GM18520 (cell line): ENCODE measurements at regions not wholly inside any gene's neighbourhood (a gene's known extent, or its start where the extent isn't known, plus 50 kb on each side); places are given as distances from the start of the nearest gene placed in this dataset.
A peak's percentile ranks its signal among the peaks of the same experiment; 100 is the strongest.

Source experiments
- ATAC-seq: cut with Tn5 transposase; IDR thresholded peaks from one replicate; pipeline ENCODE4 v1.9.1; 2021; ENCODE audit not compliant: unreplicated experiment

DNA sequence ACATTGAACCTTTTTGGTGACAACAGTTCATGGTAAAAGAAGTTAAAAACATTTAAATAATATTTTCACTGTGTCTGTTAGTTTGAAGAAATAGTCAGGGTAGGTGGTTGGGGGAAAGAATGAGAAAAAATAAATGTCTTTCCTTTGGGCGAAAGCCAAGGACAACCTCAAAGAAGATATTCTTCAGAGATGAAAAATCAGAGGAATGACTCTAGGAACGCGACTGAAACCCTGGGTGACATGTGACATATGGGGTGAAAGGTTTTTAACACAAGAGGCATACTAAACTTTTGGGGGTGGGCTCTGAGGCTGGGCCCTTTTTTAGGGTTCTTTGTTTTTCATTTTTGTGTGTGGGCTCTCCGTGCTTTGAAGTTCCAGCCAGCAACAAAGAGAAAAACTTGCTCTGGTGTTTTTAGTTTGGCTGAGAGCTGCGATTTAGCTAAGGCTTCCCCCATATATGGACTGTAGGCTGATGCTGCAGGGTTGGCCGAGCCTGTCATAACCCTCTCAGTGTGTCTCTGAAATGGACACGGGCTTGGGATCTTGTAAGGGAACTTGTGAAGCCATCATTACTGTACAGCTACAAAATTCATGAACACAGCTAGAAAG lies 610.1 kb upstream of the ARID1B start:
- ATAC-seq = no peak

DNA sequence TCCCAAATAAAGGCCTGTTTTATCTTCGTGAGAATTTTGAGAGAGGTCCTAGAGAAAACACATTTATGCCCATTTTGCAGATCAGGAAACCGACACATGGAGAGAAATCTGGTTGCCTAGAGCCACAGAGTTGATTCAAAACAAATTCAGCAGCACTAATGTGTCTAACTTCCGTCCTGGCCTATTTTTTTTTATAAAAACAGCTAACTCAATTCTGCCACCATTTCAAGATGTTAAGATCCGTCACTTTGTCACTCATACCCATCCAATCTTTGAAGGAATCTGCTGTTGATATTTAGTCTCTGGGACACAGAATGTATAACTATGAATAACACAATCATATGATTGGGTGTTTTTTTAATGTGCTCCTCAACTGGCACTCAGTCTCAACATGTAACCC lies 611.1 kb upstream of the ARID1B start:
- no peak for ATAC-seq

DNA sequence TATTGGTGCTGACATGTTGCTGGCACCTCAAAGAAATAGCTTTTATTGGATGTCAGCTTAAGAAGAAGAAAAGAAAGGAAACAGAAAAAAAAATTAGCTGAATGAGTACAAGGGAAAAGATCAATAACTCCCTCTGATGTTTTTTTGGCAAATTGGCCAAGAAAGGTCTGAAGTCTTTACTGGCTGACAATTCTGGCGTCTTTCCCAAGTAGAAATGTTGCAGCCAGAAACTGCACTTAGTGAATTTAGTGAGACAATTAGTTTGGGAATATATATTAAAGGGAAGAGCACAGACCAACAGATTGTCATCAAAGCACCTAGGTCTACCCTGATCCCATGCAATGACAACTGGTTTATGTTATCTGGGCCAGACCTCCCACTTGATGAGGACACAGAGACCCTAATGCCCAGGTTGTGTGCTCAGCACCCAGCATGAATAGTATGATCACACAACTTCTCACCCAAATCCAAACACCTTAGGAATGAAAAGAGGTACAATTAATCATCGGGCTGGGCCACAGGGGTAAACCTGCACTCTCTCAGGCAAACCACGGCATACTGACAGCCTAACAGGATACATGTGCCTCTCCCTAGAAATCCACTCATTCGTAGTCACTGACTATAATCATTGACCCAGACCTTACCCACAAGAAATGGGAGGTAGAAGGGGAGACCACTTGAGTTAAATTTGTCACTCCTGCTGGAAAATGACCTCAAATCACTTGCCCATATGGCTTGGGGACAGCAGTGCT lies 612.3 kb upstream of the ARID1B start:
- no peak for ATAC-seq

DNA sequence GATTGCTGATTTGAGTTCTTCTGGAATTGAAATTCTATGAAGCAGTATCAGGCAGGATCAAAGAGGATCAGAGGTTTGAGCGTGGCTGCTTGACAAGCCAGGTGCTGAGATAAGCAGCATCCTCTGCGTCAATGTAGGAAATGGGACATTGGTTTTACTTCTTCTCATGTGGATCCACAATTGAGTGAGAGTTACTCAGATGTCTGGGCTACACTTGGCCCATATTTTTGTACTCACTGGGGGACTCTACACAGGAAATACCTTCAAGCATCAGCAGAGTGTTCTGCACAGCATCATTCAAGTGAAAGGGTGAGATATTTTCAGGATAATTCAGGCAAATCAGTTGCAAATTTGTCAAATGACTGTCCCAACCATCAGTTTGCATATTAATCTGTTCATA lies 613.9 kb upstream of the ARID1B start:
- no peak for ATAC-seq

DNA sequence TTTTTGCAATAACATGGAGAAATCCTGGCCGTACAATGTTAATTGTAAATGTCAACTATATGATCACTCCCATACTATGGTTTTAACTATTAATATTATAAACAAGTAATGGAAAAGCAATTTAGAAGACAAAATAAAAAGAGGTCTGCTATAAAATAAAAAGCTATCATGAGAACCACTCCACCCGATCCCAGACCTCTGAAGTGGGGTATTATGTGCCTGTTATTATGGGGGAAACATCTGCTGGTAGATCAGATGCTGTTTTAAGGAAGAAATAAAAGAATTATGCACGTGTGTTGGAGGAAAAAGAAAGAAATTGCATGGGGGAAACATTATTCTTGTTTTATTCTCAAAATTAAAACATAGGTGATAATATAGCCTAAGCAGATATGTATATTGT lies 615.7 kb upstream of the ARID1B start:
- no peak for ATAC-seq

DNA sequence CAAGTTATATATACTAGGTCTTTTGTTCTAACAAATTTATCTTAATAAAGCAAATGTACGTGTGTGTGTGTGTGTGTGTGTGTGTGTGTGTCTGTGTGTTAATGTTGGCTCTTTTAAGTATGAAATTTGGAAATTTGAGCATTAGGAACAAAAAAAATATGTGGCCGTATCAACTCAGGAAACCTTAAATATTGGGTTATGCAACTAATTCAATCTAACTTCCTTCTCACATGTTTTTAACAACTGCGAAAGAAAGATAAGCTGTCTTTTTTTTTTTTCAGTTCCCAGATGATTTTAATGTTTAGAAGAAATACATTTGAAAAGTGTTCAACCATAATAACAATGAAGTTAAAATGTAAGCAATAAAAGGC lies 616.4 kb upstream of the ARID1B start:
- no peak for ATAC-seq

DNA sequence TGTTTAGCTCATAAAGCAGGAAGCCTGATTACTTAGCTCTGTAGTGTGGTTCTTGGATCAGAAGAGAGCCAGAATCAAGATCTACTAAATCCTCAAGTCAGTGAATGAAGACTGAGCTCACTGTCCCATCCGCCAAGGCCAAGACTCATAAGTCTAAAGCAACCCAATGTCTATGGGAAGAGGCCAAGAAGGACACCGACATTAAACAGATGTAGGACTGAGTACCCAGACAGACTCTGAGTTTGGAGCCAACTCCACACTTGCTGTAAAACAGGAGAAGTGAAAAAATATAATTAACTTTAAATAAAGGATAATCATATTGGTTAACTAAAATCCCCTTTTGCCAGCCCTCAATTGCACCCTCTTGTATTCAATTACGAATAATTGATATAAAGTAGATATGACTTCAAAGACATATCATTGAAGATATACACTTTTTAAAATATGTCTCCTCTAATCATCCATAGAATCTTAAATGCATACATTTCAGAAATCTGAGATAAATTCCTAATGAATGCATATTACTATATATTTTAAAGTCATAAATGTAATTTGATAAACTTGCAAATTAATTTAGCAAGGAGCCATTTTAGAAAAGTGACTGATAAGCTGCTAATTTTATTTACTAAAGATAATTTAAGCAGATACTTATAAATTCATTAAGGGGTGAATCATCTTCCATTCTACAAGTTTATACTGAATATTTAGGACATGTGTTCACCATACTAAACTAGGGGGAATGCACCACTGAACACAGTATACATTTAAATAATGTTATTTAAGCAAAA lies 617.0 kb upstream of the ARID1B start:
- no peak for ATAC-seq

DNA sequence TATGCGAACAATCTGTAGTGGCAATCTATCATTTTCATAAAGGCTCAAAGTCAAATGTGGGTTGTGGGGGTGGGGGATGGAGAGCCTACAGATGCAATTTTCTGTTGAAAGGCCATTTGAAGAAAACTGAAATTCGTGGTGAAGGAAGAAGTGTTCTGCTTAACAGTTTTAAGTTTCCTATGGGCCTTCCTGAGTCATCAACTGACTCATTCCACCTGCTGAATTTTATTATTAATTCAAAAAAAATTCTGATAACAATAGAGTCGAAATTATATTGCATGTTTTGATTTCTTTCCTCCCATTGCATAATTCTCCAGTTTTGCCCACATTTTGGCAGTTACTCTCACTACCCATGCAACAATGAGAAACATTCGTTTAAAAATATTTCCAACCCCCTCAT lies 622.3 kb upstream of the ARID1B start:
- no peak for ATAC-seq

DNA sequence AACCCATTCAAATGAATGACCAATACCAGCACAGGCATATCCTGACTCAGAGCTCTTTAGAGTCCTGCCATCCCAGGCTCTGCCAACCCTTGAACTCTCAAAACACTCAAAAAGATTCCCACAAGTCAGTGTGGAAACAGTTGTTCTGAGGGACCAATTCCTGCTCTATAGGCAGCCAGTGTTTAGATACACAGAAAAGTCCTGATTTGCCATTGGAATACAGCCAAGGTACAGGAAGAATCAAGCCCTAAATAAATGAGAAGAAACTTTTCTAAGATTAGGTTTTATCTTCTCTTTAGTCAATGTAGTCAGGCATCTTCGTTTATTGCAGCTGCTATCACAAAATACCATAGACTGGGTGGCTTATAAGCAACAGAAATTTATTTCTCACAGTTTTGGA lies 626.8 kb upstream of the ARID1B start:
- no peak for ATAC-seq

DNA sequence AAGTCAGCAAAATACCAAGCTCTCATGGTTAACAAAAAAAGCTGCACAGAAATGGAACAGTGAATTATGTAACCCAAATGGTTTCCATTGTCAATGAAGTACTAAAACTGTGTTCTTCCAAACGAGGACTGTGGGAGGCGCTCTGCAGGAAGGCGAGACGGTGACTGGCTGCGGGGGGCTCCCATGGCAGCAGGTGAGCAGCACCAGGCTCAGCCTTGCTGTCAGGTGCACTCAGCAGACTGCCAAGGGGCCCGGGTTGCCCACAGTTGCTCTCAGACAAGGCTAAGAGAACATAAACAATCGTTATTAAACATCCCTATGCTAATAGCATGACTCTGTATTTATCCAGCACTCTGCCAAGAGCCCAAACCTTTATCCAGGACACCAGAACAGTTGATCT lies 630.3 kb upstream of the ARID1B start:
- no peak for ATAC-seq

DNA sequence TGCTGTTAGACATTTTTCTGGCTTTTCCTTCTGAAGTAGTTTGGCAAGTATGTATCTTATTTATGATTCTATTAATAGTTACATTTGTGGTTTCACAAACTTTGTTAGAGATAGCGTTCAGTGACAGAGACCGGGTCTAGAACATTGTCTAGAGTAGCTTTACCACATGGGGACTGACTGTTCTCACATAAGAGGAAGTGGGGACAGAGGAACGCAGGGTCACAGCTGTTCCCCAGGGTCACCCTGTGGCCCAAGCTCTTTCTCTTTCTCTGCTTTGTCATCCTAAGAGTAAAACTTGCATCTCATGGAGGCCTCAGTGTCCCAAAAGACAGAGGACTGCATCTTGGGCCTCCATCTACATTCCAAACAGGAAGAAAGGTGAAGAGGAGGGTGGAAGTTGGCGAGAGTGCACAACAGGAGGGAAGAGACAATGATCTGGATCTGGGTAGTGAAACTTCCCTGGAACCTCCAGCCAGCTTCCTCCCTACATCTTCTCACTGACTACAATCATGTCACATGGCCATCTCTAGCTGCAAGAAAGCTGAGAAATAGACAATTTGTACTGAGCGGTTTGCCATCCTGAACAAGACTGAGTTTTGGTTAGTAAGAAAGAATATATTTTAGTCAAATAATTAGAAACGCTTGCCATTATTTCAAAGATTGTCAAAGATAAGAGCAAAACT lies 645.8 kb upstream of the ARID1B start:
- peak; percentile 96 for ATAC-seq

DNA sequence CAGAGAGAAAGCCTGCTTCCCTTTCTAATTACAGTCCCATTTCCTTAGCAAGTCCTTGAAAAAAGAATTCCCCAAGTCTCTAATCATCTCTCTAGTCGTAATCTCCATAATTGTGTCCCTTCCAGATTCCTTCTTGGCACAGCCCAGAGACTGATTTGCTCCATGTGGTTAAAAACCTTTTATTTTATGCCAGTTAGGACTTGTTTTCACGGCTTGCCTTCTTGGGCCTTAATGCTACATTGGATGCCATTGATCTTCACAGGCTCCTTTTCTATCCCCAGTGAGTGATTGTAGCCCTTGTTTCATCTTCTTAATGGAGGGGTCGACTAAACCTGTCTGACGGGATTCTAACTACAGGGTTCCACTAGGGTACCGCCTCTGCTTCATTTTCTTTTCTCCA lies 650.6 kb upstream of the ARID1B start:
- no peak for ATAC-seq

DNA sequence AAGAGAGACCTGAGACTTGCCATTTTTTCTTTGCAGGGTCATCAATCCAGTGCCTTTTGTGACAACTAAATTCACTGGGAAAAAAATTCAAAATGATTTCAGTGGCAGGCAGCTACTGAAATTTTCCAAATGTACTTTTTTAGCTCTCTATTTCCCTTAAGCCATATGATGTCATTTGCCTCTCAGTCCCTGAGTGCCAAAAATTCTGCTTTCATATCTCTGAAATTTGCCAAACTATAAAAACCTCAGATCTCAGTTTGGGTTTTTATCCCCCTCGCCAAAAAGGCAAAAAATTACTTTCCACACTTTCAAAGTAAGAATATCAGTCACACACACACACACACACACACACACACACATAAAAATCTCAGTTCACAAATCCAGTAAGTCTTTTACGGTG lies 651.3 kb upstream of the ARID1B start:
- ATAC-seq = no peak

DNA sequence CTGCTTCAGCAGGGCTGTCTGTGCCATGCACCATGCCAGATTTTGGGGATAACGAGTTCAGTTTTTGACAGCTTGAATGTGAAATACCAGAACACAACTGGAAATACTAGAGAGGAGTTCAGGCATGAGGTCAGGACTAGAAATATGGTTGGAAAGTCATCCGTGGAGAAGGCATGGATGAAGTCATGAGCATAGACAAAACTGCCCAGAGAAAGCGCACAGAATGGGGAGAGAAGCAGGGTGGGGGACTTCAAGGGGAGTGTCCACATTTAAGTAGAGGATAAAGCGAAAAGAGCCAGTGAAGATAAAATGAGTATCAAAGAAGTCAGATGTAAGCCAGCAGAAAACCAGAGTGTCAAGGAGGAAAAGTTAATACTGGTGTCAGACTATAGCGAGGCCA lies 653.4 kb upstream of the ARID1B start:
- no peak for ATAC-seq

DNA sequence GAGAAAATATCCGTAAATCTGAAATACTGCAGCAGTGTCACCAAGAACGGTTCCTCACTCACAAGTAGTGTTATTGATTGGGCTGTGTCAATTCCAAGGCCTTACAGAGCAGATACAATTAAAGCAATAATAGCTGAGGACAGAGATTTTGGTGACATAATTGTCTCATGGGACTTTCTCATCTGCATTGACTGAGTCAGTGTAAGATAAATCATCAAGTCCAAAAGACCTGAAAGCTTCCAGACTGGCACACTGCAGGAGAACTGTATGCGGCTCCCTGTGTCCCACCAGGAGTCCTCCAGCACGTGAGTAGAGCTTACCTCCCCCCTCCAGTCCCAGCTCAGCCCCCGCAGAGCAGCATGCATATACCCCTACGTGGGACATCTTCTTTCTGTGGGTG lies 655.2 kb upstream of the ARID1B start:
- ATAC-seq = no peak

DNA sequence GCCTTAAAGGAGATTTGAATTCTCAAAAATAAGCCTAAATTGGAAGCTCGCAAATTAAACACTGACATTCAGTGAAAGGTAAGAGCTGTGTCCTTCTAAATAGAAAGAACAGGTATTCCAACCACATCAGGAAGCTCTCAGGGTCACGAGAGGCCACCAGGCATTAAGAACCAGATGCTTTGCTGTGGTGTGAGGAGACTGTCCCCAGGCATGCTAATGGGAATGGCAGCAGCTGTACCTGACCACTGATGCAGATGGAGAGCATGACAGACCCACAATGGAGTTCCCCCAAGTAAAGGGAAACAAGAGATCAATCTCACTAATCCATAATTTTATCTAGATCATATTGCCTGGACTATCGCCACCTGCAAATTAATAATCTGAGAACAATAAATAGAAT lies 658.9 kb upstream of the NOX3 start:
- no peak for ATAC-seq

DNA sequence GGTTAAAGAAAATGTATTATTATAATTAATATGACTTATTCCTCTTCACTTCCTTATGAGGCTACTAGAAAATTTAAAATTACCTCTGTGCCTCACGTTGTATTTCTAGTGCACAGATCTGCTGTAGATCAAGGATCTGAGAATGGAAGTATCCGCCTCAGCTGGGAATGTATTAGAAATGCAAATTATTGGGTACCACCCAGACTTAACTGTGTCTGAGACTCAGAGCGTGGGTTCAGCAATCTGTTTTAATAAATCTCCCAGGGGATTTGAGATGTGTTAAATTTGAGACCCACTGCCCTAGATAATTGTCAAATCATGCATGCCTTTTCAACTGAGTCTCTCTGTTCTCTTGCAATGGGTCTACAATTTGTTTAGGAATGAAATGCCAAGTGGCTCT lies 658.0 kb upstream of the NOX3 start:
- ATAC-seq = no peak

DNA sequence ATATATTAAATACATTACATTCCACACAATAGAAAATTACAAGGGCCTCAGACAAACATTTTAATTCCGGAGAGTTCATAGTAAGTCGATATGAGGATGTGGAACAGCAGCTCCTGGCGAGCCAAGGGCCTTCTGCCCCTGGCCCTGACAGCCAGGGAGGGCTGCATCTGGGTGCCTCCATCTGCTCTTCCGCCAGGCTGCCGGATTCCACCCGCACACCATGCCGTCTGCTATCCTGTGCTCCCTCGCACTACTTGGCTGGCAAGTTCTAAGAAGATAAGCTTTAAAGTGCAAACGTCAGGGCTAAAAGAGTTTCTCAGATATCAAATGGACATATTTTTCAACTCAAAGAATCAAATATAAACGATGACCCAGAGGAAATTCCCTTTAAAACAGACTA lies 656.3 kb upstream of the NOX3 start:
- no peak for ATAC-seq

DNA sequence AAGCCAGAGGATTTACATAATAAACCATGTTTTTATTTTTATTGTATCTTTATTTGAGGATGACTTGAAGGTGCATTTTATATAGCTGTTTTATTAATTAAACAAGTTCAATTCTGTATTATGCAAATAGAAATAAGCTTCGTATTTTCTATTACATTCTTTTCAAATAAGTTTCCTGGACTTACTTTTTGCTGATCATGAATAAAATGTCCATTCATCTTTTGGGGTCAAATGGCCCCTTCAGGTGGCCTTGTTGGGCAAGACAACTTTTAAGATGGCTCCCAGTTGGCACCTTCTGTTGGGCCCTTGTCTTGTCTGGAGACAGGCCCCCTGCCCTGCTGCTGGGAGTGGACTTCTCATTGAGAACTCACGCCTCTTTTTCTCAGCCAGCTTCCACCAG lies 654.6 kb upstream of the NOX3 start:
- ATAC-seq = no peak

DNA sequence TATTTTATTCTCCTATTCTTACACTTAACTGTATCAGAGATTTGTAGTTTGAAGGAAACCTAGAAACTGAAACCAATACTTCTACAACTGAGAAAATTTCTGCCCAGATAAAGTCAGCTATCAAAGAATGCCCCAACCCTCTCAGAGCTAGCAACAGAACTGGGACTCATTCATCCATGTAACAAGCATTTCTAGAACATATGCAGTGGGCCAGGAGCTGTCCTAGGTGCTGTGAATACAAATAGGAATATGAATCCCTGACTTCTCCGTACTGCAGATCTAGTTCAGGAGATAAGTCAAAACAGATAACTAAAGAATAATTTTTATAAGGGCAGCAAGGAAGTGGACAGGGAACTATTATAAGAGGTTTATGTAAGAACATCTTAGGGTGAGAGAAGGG lies 654.1 kb upstream of the NOX3 start:
- no peak for ATAC-seq

DNA sequence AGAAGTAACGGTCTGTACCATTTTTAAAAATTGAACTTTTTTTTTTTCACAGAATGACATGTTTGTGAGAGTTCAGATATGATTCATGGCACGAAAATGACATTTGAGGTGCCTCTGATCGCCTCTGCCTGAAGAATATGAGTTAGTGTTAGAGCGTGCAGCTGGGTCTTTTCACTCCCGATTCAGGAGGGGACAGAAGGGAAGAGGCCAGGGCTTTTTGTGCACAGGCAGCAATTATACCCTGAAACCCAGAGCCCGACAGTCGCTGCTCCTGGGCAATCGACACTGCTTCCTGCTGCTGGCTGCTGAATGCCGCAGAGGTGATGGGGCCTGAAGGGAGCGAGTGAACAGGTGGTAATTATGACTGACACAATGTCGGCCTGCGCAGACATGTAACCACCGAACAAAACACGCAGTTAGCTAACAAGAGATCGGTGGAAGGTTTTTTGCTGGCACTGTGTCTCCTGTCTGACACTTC lies 652.0 kb upstream of the NOX3 start:
- no peak for ATAC-seq

DNA sequence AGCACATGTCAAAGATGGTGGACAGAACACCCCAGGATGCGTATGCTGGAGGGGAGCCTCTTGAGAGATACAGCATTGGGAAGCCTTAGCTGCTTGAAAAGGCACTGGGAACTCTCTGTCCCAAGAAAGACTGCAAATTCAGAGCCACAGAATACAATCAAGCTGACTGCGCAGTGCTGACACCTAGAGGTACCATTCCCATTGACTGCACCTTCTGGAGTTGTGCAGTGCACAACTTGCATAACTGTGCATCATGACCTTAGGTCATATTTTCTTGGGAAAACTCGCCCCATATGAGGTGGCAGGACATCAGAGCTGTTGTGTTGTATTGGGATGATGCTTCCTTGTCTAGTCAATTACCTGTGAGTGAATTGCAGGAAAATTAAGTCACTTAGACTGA lies 646.5 kb upstream of the NOX3 start:
- no peak for ATAC-seq
